WTC11 (cell line): ENCODE measurements at regions not wholly inside any gene's neighbourhood (a gene's known extent, or its start where the extent isn't known, plus 50 kb on each side); places are given as distances from the start of the nearest gene placed in this dataset.
A peak's percentile ranks its signal among the peaks of the same experiment; 100 is the strongest.

Source experiments
- ATAC-seq: fragments of 200-7000 bp; cut with Tn5 transposase; 2 replicates; pipeline ENCODE4 v1.10.0; 2021; ENCODE audit warnings: mild to moderate bottlenecking, moderate library complexity
- CTCF ChIA-PET: fragments of 300-600 bp; sonication (Branson Sonifier 250); formaldehyde crosslinking; loops from one replicate; lab custom pipeline; 2021; ENCODE audit warnings: antibody characterized with exemption; lab: Charles Lee
- POLR2A ChIA-PET: fragments of 350-600 bp; sonication (Branson Sonifier 250); formaldehyde crosslinking; loops from one replicate; lab custom pipeline; 2021; ENCODE audit warnings: antibody characterized with exemption; lab: Charles Lee
- DNase-seq: peaks from one replicate; pipeline ENCODE4 v3.0.0; 2021; ENCODE audit warnings: low spot score
- H3K27ac Mint-ChIP-seq: 2 replicates; pipeline ENCODE4 v1.8.0; 2021; ENCODE audit warnings: mixed read lengths
- H3K27me3 Mint-ChIP-seq: 2 replicates; pipeline ENCODE4 v1.8.0; 2021; ENCODE audit warnings: low read depth, mild to moderate bottlenecking, moderate library complexity, mixed read lengths
- H3K36me3 Mint-ChIP-seq: 2 replicates; pipeline ENCODE4 v1.8.0; 2021; ENCODE audit warnings: mixed read lengths
- H3K4me1 Mint-ChIP-seq: 2 replicates; pipeline ENCODE4 v1.8.0; 2022; ENCODE audit warnings: mixed read lengths
- H3K4me3 Mint-ChIP-seq: 2 replicates; pipeline ENCODE4 v1.8.0; 2021; ENCODE audit warnings: mild to moderate bottlenecking, moderate library complexity, mixed read lengths
- H3K9me3 Mint-ChIP-seq: 2 replicates; pipeline ENCODE4 v1.8.0; 2021; ENCODE audit warnings: mixed read lengths
- ATF6 ChIP-seq: sonication (generic); formaldehyde crosslinking; IDR thresholded peaks from 2 replicates; pipeline ENCODE4 v1.8.1; 2023; ENCODE audit warnings: mild to moderate bottlenecking, missing genetic modification reagents
- CBFB ChIP-seq: sonication (generic); formaldehyde crosslinking; IDR thresholded peaks from 2 replicates; pipeline ENCODE4 v1.8.1; 2022; ENCODE audit warnings: mild to moderate bottlenecking, low read depth, missing genetic modification reagents
- FOXP1 ChIP-seq: sonication (generic); formaldehyde crosslinking; IDR thresholded peaks from 2 replicates; pipeline ENCODE4 v1.8.0; 2022; ENCODE audit warnings: missing genetic modification reagents, mild to moderate bottlenecking, moderate library complexity, borderline replicate concordance
- HMGA2 ChIP-seq: fragments of 250-450 bp; sonication (Bioruptor Pico); IDR thresholded peaks from 2 replicates; pipeline ENCODE4 v1.4.0; 2021; ENCODE audit warnings: mild to moderate bottlenecking, moderate library complexity
- JUN ChIP-seq: sonication (generic); formaldehyde crosslinking; IDR thresholded peaks from 2 replicates; pipeline ENCODE4 v1.8.0; 2023; ENCODE audit warnings: mild to moderate bottlenecking, missing genetic modification reagents
- NFE2L1 ChIP-seq: sonication (generic); formaldehyde crosslinking; IDR thresholded peaks from 2 replicates; pipeline ENCODE4 v1.8.1; 2023; ENCODE audit warnings: missing genetic modification reagents
- RELA ChIP-seq: sonication (generic); formaldehyde crosslinking; IDR thresholded peaks from 2 replicates; pipeline ENCODE4 v1.8.1; 2022; ENCODE audit warnings: missing genetic modification reagents, mild to moderate bottlenecking, borderline replicate concordance
- SMAD3 ChIP-seq: sonication (generic); formaldehyde crosslinking; IDR thresholded peaks from 2 replicates; pipeline ENCODE4 v1.8.0; 2022; ENCODE audit warnings: missing genetic modification reagents, mild to moderate bottlenecking, borderline replicate concordance
- SMAD4 ChIP-seq: sonication (generic); formaldehyde crosslinking; IDR thresholded peaks from 2 replicates; pipeline ENCODE4 v1.8.0; 2022; ENCODE audit warnings: mild to moderate bottlenecking, missing genetic modification reagents
- ZNF138 ChIP-seq: sonication (generic); formaldehyde crosslinking; conservative IDR thresholded peaks from 2 replicates; pipeline ENCODE4 v1.8.1; 2022; ENCODE audit warnings: mild to moderate bottlenecking, moderate library complexity, missing genetic modification reagents
- ZNF219 ChIP-seq: sonication (generic); formaldehyde crosslinking; IDR thresholded peaks from 2 replicates; pipeline ENCODE4 v1.8.0; 2023; ENCODE audit warnings: missing genetic modification reagents, mild to moderate bottlenecking, borderline replicate concordance
- ZNF416 ChIP-seq: fragments of 250-450 bp; sonication (Bioruptor Pico); IDR thresholded peaks from 2 replicates; pipeline ENCODE4 v1.9.0; 2021; ENCODE audit warnings: mild to moderate bottlenecking, inconsistent platforms
- TF ChIP-seq, protein P1 (sequence below): sonication (generic); formaldehyde crosslinking; IDR thresholded peaks from 2 replicates; pipeline ENCODE4 v1.8.0; 2022; ENCODE audit warnings: mild to moderate bottlenecking, missing genetic modification reagents
- TF ChIP-seq, protein P2 (sequence below): fragments of 250-450 bp; sonication (Bioruptor Pico); IDR thresholded peaks from 2 replicates; pipeline ENCODE4 v2.1.2; 2022; ENCODE audit warnings: mild to moderate bottlenecking, moderate library complexity

GRCh38 chr6:4403023-4403752 is 267.8 kb upstream of the ECI2 start (continued):
- TF ChIP-seq ATF6 (CRISPR knock-in tag) = no peak
- TF ChIP-seq RELA (CRISPR knock-in tag) = no peak
- no peak for TF ChIP-seq SMAD4 (CRISPR knock-in tag)
- no peak for TF ChIP-seq ZNF416 (CRISPR knock-in tag)
- no peak for TF ChIP-seq HMGA2 (CRISPR knock-in tag)
- no peak for TF ChIP-seq ZNF138

GRCh38 chr6:4402477-4402976 is 267.2 kb upstream of the ECI2 start:
- Mint-ChIP-seq H3K4me1 (peaks cover 29% of the 10 kb centered on the region), H3K4me3 (no peak overlapping the region), H3K27ac (no peak overlapping the region), H3K27me3 (peaks cover 17% of the 10 kb centered on the region), H3K9me3 (peaks cover 14% of the 10 kb centered on the region), H3K36me3 (peaks cover 13% of the 10 kb centered on the region)
- ChIA-PET POLR2A (no interaction called here), CTCF (no interaction called here)
- ATAC-seq (no peak), DNase-seq (no peak)
- TF ChIP-seq NFE2L1 (CRISPR knock-in tag) (peak; percentile 59; the same call in 1 of the 2 replicates), CBFB (CRISPR knock-in tag) (no peak), SMAD3 (no peak)

- CTCF ChIA-PET = no interaction called here
- Mint-ChIP-seq H3K36me3 (peaks cover 5% of the 10 kb centered on the region), H3K4me1 (peaks cover 22% of the 10 kb centered on the region), H3K27me3 (peaks cover 12% of the 10 kb centered on the region), H3K27ac (no peak overlapping the region), H3K4me3 (no peak overlapping the region)
- DNase-seq (no peak), ATAC-seq (no peak)
- POLR2A ChIA-PET = no interaction called here
- TF ChIP-seq, protein P1, sequence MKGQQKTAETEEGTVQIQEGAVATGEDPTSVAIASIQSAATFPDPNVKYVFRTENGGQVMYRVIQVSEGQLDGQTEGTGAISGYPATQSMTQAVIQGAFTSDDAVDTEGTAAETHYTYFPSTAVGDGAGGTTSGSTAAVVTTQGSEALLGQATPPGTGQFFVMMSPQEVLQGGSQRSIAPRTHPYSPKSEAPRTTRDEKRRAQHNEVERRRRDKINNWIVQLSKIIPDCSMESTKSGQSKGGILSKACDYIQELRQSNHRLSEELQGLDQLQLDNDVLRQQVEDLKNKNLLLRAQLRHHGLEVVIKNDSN = no peak
- TF ChIP-seq HMGA2 (CRISPR knock-in tag) (no peak), ATF6 (CRISPR knock-in tag) (no peak), JUN (CRISPR knock-in tag) (no peak), FOXP1 (CRISPR knock-in tag) (0 out of 2 replicates have a peak, but pooled peaks have one; percentile 18), ZNF219 (CRISPR knock-in tag) (no peak)
- TF ChIP-seq, protein P2, sequence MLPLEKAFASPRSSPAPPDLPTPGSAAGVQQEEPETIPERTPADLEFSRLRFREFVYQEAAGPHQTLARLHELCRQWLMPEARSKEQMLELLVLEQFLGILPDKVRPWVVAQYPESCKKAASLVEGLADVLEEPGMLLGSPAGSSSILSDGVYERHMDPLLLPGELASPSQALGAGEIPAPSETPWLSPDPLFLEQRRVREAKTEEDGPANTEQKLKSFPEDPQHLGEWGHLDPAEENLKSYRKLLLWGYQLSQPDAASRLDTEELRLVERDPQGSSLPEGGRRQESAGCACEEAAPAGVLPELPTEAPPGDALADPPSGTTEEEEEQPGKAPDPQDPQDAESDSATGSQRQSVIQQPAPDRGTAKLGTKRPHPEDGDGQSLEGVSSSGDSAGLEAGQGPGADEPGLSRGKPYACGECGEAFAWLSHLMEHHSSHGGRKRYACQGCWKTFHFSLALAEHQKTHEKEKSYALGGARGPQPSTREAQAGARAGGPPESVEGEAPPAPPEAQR (CRISPR knock-in tag) = no peak
- TF ChIP-seq, all 79 proteins: peak for 1
- H3K9me3 Mint-ChIP-seq = peaks cover 5% of the 10 kb centered on the region
Observed at GRCh38 chr6:4401408-4402368, 266.3 kb upstream of the ECI2 start.
